ENCODE measurements at regions not wholly inside any gene's neighbourhood (a gene's known extent, or its start where the extent isn't known, plus 50 kb on each side); places are given as distances from the start of the nearest gene placed in this dataset.

GRCh38 chr1:165052431-165052830 lies 304.1 kb downstream of the LMX1A start:
- DNase-seq: no peak
- no peak overlapping the region for H3K23ac ChIP-seq (ENCODE audit: low read depth, low read length)
- no peaks in the 10 kb centered on the region for H3K4me1 ChIP-seq (ENCODE audit: control insufficient read depth, insufficient read depth, low read length)
- H4K5ac ChIP-seq (ENCODE audit: low read depth, low read length): no peak overlapping the region
- no peak overlapping the region for H3K4ac ChIP-seq (ENCODE audit: low read depth, low read length)
- H3K14ac ChIP-seq (replicated peaks; ENCODE audit: low read depth, low read length): no peak overlapping the region
- no peaks in the 10 kb centered on the region for H3K36me3 ChIP-seq (ENCODE audit: control insufficient read depth, insufficient read depth, low read length)
- H3K79me1 ChIP-seq (ENCODE audit: low read depth in 1 of 2, low read length in 2 of 2): no peaks in the 10 kb centered on the region
- no peak overlapping the region for H2AFZ ChIP-seq (replicated peaks; ENCODE audit: low read length, poor library complexity)
- no peak overlapping the region for H4K8ac ChIP-seq (ENCODE audit: low read depth in 2 of 2, low read length in 2 of 2)
- no peak for ATAC-seq (ENCODE audit: low read depth)
- no peak overlapping the region for H2AK5ac ChIP-seq (ENCODE audit: low read depth, low read length)
- ChIA-PET CTCF (no interaction called here), POLR2A (ENCODE audit: unreplicated experiment) (no interaction called here)
- BruUV-seq (replicated peaks): no TSS peak
- H2BK15ac ChIP-seq (ENCODE audit: low read depth, low read length): no peak overlapping the region
- H4K20me1 ChIP-seq (ENCODE audit: insufficient read depth, low read length): no peaks in the 10 kb centered on the region
- no peaks in the 10 kb centered on the region for H3K9me3 ChIP-seq (ENCODE audit: control insufficient read depth, insufficient read depth, low read length)
- no peak overlapping the region for H3K56ac ChIP-seq (ENCODE audit: extremely low read depth, insufficient read depth, low read length)
- H3K9me1 ChIP-seq (ENCODE audit: insufficient read depth, low read length): no peaks in the 10 kb centered on the region
- WGBS, 2 experiments (ENCODE audit: extremely low coverage in 2 of 2, insufficient read length in 1 of 2): no CpG with 5 or more reads among the region's 4 CpGs
- no peak overlapping the region for H3K9ac ChIP-seq (ENCODE audit: low read depth, low read length)
- no peak overlapping the region for H2AK9ac ChIP-seq (replicated peaks; ENCODE audit: low read depth, low read length, poor library complexity)
- no peak overlapping the region for H3K27ac ChIP-seq (ENCODE audit: insufficient read depth, low read length)
- in situ Hi-C loops (cut with MboI; ENCODE audit: low sequenced_read_pairs): loop anchor here (25.0 kb wide), 2 partner anchors 1515 to 1640 kb away; no protein-coding TSS in a partner anchor
- no peak overlapping the region for H3K4me3 ChIP-seq (ENCODE audit: insufficient read depth, low read depth, low read length)
- dilution Hi-C loops (cut with HindIII; ENCODE audit: low sequenced_read_pairs, unreplicated experiment): no loop called here
- intact Hi-C loops (cut with micrococcal nuclease): no loop called here
- H2BK5ac ChIP-seq (ENCODE audit: low read depth, low read length, poor library complexity, severe bottlenecking): no peak overlapping the region
- no peak overlapping the region for H3K18ac ChIP-seq (ENCODE audit: low read depth, low read length)
- H4K91ac ChIP-seq (ENCODE audit: insufficient read depth, low read depth, low read length): no peak overlapping the region
- no peak overlapping the region for H2BK120ac ChIP-seq (ENCODE audit: low read depth, low read length)
- TF ChIP-seq CEBPB (IDR thresholded peaks at IDR 0.05; ENCODE audit: low read depth, low read length): no peak
- no peak for TF ChIP-seq MAZ (IDR thresholded peaks at IDR 0.05; ENCODE audit: borderline replicate concordance, low read depth, low read length)
- TF ChIP-seq, protein P1, sequence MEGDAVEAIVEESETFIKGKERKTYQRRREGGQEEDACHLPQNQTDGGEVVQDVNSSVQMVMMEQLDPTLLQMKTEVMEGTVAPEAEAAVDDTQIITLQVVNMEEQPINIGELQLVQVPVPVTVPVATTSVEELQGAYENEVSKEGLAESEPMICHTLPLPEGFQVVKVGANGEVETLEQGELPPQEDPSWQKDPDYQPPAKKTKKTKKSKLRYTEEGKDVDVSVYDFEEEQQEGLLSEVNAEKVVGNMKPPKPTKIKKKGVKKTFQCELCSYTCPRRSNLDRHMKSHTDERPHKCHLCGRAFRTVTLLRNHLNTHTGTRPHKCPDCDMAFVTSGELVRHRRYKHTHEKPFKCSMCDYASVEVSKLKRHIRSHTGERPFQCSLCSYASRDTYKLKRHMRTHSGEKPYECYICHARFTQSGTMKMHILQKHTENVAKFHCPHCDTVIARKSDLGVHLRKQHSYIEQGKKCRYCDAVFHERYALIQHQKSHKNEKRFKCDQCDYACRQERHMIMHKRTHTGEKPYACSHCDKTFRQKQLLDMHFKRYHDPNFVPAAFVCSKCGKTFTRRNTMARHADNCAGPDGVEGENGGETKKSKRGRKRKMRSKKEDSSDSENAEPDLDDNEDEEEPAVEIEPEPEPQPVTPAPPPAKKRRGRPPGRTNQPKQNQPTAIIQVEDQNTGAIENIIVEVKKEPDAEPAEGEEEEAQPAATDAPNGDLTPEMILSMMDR (conservative IDR thresholded peaks at IDR 0.05; ENCODE audit: low read depth, low read length): no peak
- TF ChIP-seq RAD21 (IDR thresholded peaks at IDR 0.05; ENCODE audit: low read length): no peak
- TF ChIP-seq SMC3 (IDR thresholded peaks at IDR 0.05; ENCODE audit: low read depth, low read length): no peak
- no peak for TF ChIP-seq RFX5 (IDR thresholded peaks at IDR 0.05; ENCODE audit: low read depth, low read length)
- no peak for TF ChIP-seq FOS (IDR thresholded peaks at IDR 0.05; ENCODE audit: low read depth, low read length)
- TF ChIP-seq POLR2A (IDR thresholded peaks at IDR 0.05; ENCODE audit: low read depth, low read length): no peak
- no peak for TF ChIP-seq USF2 (IDR thresholded peaks at IDR 0.05; ENCODE audit: low read depth, low read length)
- no peak for TF ChIP-seq NFE2L2 (IDR thresholded peaks at IDR 0.05; ENCODE audit: low read depth, low read length)
- H2BK20ac ChIP-seq (ENCODE audit: low read depth, low read length): no peak overlapping the region
- H3K4me2 ChIP-seq (ENCODE audit: low read depth, low read length): no peak overlapping the region
- no peaks in the 10 kb centered on the region for H3K27me3 ChIP-seq (ENCODE audit: control insufficient read depth, insufficient read depth, low read length)

All from IMR-90 (cell line).